HCT116 (cell line): ENCODE measurements at regions not wholly inside any gene's neighbourhood (a gene's known extent, or its start where the extent isn't known, plus 50 kb on each side); places are given as distances from the start of the nearest gene placed in this dataset.

Source experiments
- EZH2 ChIP-seq: fragments of 200-600 bp; sonication (generic); IDR thresholded peaks from 2 replicates; pipeline ENCODE4 v1.6.1; 2017; ENCODE audit warnings: antibody characterized with exemption, mixed run types
- EZH2phosphoT487 ChIP-seq: fragments of 200-600 bp; IDR thresholded peaks from 2 replicates; pipeline ENCODE4 v1.6.1; 2018; ENCODE audit warnings: antibody characterized with exemption, borderline replicate concordance
- POLR2A ChIP-seq: IDR thresholded peaks from 2 replicates; pipeline ENCODE4 v1.7.0; 2011; ENCODE audit warnings: borderline replicate concordance; ENCODE audit not compliant: insufficient read depth, insufficient read length; ENCODE audit errors: extremely low read depth
- RAD21 ChIP-seq: IDR thresholded peaks from 2 replicates; pipeline ENCODE4 v1.6.1; 2012; ENCODE audit warnings: low read depth, mild to moderate bottlenecking
- TF ChIP-seq, protein P1 (sequence below), 3 experiments: fragments of 200-600 bp in 1 of 3; sonication (generic) in 1 of 3; IDR thresholded peaks in 2 of 3; conservative IDR thresholded peaks in 1 of 3; 2 replicates each; pipeline ENCODE4 v1.5.1; 2012 to 2017; ENCODE audit warnings: low read depth in 2 of 3, low read length in 2 of 3, antibody characterized with exemption in 1 of 3, borderline replicate concordance in 1 of 3, control low read depth in 1 of 3, mild to moderate bottlenecking in 1 of 3, mixed read lengths in 1 of 3, mixed run types in 1 of 3, moderate library complexity in 1 of 3; ENCODE audit not compliant: insufficient read depth in 1 of 3
- TF ChIP-seq, protein P2 (sequence below): IDR thresholded peaks from 2 replicates; pipeline ENCODE4 v1.6.1; 2011; ENCODE audit warnings: mild to moderate bottlenecking, low read length, moderate library complexity; ENCODE audit not compliant: insufficient replicate concordance; ENCODE audit errors: extremely low read depth
- TF ChIP-seq, protein P3 (sequence below): IDR thresholded peaks from 2 replicates; pipeline ENCODE4 v1.6.1; 2012

DNA sequence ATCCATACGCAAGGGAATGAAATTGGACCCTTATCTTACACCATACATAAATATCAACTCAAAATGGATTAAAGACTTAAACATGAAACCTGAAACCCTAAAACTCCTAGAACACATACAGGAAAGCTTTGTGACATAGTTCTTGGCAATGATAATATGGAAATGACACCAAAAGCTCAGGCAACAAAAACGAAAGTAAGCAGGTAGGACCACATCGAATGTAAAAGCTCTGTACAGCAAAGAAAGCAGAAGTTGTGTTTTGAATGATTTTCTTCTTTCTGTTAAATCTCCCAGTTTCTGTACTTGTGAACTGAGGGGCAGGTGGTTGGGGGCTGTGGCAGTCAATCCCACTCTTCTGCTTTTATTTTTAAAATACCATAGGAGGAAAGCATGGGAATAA lies 368.4 kb upstream of the PODXL start:
- TF ChIP-seq, protein P1, sequence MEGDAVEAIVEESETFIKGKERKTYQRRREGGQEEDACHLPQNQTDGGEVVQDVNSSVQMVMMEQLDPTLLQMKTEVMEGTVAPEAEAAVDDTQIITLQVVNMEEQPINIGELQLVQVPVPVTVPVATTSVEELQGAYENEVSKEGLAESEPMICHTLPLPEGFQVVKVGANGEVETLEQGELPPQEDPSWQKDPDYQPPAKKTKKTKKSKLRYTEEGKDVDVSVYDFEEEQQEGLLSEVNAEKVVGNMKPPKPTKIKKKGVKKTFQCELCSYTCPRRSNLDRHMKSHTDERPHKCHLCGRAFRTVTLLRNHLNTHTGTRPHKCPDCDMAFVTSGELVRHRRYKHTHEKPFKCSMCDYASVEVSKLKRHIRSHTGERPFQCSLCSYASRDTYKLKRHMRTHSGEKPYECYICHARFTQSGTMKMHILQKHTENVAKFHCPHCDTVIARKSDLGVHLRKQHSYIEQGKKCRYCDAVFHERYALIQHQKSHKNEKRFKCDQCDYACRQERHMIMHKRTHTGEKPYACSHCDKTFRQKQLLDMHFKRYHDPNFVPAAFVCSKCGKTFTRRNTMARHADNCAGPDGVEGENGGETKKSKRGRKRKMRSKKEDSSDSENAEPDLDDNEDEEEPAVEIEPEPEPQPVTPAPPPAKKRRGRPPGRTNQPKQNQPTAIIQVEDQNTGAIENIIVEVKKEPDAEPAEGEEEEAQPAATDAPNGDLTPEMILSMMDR (IDR thresholded peaks at IDR 0.05 in 2 of 3, conservative IDR thresholded peaks at IDR 0.05 in 1 of 3; ENCODE audit: borderline replicate concordance in 1 of 3, insufficient read depth in 1 of 3, low read depth in 2 of 3, low read length in 2 of 3) = no peak
- TF ChIP-seq RAD21 = no peak
- no peak for TF ChIP-seq EZH2phosphoT487
- TF ChIP-seq POLR2A = no peak
- TF ChIP-seq, protein P2, sequence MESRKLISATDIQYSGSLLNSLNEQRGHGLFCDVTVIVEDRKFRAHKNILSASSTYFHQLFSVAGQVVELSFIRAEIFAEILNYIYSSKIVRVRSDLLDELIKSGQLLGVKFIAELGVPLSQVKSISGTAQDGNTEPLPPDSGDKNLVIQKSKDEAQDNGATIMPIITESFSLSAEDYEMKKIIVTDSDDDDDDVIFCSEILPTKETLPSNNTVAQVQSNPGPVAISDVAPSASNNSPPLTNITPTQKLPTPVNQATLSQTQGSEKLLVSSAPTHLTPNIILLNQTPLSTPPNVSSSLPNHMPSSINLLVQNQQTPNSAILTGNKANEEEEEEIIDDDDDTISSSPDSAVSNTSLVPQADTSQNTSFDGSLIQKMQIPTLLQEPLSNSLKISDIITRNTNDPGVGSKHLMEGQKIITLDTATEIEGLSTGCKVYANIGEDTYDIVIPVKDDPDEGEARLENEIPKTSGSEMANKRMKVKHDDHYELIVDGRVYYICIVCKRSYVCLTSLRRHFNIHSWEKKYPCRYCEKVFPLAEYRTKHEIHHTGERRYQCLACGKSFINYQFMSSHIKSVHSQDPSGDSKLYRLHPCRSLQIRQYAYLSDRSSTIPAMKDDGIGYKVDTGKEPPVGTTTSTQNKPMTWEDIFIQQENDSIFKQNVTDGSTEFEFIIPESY = no peak
- no peak for TF ChIP-seq EZH2
- TF ChIP-seq, protein P3, sequence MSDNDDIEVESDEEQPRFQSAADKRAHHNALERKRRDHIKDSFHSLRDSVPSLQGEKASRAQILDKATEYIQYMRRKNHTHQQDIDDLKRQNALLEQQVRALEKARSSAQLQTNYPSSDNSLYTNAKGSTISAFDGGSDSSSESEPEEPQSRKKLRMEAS = no peak
